Hepatic stellate cell (primary cell): ENCODE measurements at regions not wholly inside any gene's neighbourhood (a gene's known extent, or its start where the extent isn't known, plus 50 kb on each side); places are given as distances from the start of the nearest gene placed in this dataset.
"Not testable (repeated sequence)": the region's sequence is repeated elsewhere in the genome, so short reads cannot be mapped to it uniquely, and the experiment has no call there.

ENCODE experiments used
- DNase-seq: peaks from one replicate; pipeline ENCODE4 v3.0.0; 2011; ENCODE audit warnings: low spot score

DNA sequence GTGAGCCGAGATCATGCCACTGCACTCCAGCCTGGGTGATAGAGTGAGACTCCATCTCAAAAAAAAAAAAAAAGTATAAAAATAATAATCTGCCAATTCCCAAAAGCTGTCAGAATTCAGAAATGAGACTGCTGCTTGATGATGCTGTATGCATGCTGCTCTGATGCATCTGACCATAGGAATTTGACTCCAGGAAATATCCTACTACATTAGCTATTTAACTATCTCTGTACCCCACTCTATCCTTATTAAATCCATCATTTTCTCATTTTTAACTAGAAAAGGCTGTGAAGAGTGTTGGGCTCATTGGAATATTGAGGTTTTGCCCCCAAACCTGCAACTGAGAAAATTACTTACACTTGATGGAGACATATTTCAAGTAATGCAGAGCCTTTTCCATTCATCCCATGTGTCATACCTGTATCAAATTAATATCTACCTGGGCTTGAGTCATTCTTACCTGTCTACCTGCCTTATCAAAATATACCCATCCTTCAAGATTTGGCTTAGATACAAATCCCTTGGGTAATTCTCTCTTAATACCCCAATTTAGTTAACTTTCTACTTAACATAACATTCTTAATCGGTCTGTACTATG lies 135.2 kb upstream of the PREP start:
- peak; percentile 11 for DNase-seq

DNA sequence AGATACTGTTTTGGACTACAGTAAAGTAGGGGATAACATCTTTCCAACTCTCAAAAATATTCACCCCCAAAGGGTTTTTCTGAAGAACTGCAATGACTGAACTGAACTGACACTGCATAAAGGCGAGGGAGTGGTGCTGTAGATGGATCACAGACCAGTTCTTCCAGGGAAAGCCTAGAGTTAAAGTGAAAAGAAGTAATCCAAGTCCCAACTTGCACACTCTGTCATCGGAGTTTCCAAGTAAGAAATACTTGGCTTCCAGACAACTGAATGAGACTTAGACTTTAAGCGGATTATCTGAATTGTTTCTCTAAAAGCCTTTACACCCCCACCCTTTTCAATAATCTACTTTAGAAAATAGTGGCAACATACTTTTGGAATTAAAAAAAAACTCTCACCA lies 134.1 kb upstream of the PREP start:
- no peak for DNase-seq

DNA sequence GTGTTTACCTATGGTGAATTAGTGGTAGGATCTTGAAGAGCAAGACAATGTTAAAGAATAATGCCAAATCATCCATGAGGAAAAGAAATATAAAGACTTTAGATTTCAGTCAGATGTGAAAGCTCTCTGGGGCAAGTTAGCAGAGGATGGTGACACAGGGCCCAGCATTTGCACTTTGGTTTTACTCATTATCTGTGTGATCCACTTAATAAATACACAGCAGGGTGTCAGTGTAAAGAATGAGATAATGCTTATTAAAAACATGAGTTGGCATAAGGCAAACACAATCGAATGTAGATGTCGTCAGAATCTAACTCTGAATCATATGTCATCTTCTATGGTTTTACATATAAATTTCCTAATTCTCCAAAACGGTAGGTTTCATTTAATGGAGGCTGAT lies 130.4 kb upstream of the PREP start:
- no peak for DNase-seq

DNA sequence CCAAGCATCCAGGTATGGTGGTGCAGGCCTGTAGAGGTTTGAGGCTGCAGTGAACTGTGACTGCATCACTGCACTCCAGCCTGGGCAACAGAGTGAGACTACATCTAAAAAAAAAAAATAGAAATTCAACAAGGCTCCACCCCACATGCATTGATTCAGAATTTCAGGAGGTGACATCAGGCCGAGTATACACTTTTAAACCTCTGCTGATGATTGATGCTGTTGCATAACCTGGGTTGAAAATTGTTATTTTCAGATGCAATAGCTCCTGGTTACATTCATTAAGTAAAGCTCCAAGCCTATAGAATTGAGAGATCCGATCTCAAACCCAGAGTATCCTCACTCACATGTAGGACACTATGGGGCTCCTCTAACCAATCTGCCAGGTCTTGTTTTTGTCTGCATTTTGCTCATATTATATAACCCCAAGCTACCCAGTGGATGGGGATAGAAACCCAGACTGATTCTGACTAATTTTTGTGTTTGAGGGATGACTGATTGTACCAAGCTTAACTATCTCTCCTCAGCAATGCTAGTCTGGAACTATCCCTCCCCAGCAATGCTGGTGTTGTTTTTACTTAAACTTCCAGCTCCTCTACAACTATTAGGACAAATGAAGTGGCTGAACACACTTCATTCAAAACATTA lies 123.5 kb upstream of the PREP start:
- DNase-seq, result no peak

DNA sequence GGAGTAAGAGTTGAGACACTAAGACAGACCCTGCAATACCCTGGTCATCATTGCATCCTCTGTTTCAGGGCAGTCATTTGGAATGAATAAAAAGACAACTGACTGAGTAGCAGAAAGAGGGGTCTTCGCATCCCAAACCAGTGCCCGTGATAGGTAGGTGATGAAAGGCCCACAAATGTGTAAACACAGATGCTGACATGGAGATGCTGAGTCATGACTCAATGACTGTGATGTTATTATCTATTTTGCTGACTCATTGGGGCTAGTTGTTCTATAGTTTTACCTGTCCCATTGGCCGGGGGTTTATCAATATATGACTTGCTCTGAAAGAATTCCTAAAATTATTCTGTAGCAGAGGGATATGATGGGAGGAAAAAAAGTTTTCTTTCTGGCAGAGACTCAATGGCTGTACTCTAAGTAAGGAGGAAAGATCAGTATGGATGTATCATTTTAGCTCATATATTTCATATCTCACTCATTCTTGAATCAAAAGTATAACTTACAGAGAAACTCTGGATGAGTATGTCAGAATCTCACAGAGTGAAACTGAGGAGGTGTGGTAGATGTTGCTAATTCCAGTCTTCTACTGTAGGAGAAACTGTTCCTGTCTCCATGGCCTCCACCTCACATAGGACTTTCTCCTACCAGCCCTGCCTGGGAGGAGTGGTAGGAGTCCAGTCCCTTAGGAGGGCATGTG lies 119.9 kb upstream of the PREP start:
- DNase-seq, result no peak

DNA sequence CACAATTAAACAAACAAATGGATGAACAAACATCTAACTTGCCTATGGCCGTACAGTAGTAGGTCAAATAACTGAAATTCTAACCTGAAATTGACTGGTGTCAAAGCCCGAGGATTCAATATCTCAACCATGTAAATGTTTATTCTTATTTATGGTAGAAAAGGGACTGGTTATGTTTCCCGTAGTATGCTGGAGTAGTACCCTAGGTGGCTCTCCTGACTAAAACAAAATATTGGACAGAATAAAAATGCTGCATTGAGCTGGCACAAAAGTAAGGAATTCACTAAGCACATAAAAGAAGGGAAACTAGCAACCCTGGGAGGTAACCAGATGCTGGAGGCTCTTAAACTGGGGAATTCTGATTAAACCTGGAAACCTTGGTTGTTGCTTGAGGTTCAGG lies 117.1 kb upstream of the PREP start:
- no peak for DNase-seq

DNA sequence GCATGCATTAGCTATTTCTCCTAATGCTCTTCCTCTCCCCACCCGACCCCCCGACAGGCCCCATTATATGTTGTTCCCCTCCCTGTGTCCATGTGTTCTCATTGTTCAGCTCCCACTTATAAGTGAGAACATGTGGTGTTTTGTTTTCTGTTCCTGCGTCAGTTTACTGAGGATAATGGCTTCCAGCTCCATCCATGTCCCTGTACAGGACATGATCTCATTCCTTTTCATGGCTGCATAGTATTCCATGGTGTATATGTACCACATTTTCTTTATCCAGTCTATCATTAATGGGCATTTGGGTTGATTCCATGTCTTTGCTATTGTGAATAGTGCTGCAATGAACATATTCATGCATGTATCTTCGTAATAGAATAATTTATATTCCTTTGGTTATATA lies 116.1 kb upstream of the PREP start:
- DNase-seq, result not testable (repeated sequence)

DNA sequence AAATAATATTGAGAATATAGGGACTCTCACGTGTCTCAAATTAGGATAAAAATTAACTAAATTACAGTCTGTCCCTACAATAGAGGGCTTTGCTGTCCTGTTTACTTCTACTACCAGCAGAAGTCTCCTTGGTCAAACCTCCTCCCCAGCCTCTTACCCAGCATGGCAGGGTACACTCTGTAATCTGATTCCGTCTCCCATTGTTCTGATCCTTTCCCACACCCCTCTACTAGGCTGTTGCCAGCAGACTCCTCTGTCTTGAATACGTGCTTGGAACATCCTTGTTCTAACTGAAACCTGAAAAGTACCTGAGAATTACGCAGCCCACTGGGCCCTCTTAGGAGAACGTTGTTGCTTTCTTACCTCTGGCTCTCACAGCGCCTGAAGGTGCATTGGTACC lies 112.2 kb upstream of the PREP start:
- DNase-seq, result no peak

DNA sequence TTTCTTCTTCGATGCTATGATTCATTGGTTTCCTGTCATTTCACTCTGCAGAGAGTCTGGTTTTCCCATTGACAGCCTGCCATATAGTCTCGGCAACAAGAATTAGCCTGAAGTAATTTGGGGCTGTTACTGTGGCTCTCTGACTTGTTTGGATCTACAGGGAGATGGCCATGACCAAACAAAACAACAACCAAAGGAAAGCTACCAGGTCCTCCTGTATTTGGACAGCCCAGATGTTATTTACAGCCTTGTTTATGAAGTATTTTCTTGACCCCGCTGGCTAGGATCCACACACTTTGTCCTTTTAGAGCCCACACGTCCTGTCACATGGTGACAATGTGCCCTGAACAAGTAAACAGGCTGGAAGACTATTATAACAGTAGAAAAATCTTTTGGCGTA lies 111.4 kb upstream of the PREP start:
- no peak for DNase-seq

DNA sequence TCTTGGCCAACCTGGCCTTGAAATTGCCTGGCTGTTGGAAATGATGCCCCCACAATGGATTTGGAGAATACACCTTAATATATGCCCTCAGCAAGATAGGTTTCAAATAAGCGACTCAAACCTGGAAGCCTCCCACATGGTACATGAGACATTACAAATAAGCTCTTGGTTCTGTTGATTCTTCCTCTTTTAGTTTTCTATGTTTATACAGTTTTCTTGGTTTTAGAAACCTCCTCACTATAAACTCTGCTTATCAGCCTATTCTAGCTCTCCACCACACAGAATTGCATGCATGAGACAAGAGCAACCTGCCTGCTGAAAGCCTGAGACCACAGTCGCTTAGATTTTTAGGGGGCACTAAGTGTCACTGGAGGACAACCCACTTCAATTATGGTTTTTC lies 108.8 kb upstream of the PREP start:
- no peak for DNase-seq

DNA sequence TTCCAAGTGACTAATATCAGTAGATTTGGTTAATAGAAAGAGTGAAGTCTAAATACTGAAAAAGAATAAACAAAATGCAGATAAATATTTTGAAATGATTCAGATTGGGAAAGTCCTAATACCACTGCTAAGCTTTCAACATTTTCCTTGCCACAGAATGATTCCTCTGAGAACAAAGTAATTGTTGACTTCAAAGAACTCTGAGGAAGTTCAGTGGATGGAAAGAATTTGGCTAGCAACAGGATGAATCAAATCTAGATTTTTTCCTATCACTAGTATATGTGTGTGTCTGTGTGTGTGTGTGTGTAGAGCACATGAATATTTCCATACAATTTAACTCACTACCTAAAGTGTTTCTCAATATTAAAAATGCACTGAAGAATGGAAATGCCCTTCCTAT lies 107.9 kb upstream of the PREP start:
- DNase-seq, result no peak

DNA sequence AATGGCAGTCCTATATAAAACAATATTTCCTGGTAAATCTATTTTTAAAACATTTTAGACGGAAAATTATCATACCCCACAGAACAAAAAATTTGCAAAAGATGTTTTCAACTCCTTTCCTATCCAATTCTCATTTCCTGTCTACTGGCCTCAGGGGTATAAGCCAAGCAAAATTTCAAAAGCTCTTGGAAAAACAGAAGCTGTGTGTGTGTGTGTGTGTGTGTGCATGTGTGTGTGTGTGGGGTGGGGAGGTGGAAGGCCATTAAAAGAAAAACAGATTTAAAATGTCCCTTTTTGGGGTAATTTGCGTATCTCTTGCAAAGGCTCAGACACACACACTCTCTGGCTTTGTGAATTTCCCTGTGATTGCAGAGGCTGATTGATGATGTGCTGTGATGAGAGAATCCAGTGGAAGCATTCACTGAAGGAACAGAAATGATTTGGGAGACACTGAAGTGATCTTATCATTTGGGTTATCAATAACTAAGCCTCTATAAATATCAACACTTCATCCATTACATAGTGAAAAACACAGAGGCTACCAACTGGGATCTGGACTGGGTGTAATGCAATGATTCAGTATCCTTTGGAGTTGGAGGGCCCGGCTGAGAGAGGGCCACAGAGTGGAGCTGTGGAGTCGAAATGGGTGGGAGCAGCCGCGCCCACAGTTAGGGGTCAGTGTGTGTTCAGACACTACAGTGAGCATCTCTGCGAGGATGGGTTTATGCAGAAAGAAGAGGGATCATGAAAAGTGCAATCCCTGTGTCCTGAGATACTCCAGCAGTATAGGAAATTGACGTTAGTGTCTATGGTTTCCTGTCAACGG lies 106.8 kb upstream of the PREP start:
- DNase-seq, result peak; percentile 5

DNA sequence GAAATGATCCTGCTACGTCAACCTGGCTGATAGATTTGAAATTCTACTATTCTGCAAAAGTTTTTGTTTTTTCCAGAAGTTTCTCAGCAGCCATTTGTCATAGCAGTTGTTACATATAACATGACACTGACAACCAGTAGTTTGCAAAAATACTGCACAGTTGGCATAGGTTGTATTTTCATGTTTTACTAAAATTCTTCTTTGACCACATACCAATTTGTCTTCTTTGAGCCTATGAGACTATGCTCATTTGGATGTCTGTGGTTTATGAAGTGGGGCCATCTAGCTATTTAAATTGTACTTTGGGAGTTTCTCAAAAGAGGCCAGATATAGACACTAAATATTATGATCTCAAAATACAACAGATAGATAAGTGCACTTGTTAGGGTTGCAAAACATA lies 104.9 kb upstream of the PREP start:
- DNase-seq, result no peak

DNA sequence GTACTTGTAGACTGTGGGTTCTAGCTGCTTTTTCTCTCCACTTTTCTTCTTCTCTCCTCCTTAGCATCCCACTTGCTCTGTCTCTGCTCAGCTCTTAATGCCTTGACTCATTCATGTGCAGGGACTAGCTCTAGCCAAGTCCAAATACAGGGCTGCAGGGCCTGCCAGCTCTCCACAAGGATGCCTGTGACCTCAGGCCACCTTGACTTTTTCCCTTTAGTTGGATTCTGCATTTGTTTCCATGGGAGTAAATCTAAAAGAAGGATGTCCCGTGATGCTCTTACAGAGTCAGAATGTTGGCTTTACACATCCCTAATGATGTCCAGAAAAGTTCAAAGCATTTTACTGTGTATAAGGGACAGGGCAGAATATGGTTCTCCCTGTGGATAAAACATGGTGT lies 101.8 kb upstream of the PREP start:
- DNase-seq, result no peak

DNA sequence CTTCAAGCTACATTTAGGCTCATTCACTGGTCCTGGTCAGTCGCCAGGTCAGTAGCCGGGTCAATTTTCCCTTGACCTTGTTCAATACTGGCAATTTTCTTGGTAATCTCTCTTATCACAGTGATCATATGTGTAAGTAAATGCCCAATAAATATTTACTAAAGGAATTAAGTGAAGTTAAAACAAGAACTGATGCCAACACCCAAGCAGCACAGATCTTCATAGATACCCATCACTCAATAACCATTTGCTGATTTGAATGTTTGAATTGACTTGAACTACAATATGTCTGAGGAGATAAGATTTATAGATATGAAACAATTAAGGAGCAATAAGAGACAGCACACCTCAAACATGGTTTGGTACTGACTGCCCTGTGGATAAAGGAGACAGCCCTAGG lies 100.8 kb upstream of the PREP start:
- no peak for DNase-seq

DNA sequence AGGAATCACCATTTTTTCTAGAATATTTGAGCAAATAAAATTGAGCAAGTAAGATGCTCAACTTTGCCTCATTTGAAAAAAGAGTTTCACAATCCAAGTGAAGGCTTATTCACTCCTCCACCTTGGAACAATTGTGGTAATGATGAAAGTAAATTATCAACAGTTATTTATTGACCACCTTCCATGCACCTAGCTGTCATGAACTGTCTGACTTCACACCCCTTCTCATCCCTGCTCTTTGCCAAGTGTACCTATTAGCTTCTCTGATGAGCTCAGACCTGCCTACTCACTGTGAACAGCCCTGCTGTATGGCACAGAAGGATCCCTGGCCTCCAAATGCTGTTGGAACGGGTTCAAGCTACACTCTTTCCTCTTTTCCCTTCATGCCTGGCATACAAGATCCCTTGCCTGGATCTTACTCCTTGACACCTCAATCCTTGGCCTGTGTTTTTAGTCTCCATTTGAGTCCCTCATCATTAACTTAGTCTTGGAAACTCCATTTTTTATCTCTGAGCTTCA lies 99.0 kb upstream of the PREP start:
- no peak for DNase-seq

DNA sequence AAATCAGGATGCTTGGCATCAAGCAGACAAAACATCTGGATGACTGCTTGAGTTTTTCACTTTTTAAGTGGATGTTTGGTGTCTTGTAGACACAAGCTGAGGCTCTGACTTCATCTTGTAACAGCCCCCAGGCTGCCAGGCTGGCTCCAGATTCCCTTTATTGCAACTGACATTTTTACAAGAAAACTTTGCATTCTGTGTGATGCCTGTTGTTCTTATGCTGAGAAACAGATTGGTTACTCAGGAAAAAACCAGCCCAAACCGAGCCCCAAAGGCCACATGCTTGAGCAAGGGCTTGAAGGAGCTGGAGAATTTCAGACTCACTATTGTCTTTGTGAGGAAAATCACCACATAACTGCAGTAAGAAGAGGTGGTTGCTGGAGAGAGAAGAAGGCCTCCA lies 98.4 kb upstream of the PREP start:
- DNase-seq, result no peak

DNA sequence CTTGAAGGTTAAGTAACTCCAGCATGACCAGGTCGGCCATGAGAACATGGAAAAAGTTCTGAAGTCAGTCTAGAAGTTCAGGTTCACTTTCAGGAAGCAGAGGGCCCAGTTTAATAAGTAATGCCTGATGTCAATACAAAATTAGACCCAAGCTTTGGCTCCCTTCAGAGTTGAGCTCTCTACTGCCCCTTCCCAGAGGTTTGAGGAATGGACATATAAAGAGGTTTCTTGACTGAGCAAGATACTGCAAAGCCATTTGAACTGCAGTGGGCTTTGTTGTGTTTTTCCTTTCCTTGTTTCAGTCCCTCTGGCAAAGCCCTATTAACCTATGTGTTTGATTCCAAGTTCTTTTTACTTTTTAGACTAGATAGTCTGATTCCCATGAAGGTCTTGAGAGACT lies 97.8 kb upstream of the PREP start:
- DNase-seq, result no peak

DNA sequence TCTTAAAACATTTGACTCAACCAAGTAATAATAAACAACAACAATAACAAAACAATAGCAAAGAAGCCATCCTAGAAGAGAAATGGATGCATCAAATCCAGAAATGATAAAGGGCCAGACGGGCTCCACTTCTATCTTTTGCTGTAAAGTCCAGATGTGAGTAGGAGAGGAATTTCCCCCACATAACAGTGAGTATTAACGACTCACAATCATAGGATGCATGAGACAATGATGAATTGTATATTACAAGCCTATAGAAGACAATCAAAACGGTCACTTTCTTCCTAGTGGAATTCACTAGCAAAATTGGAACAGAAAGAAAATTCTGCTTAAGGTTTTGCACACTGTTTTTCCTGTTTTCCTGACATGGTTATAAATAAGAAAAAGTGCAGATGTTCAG lies 97.0 kb upstream of the PREP start:
- DNase-seq, result no peak

DNA sequence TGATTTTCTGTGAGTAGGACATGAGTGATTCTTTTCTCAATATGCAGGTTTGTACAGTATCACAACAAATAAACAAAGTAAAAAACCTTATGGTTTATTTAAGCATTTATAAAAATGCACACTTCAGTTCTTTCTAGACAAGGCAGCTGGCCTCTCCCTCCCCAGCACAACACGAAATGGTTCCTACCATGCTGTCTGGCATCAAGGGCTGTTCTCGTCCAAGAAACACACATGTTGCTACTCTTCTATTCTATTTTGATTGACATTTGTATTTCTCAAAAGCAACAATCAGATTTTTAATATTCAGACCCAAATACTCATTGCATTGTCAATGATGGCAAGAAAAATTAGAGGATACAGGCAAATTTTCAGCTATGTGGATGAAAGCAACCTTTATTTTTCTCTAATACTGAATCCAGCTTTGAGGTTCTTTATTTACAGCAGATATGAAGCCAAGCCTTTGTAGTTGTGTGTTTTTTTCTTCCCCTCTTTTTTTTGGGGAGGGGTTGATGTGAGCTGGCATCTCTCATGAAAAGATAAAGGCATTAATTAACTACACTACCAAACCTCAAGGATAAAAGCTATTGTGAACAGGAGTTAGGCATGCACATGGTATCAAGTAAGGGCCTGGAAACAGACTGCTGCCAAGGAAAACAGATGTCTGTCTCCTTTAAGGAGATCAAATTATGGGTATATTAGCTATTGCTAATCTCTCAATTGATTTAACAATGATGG lies 96.4 kb upstream of the PREP start:
- DNase-seq, result no peak

DNA sequence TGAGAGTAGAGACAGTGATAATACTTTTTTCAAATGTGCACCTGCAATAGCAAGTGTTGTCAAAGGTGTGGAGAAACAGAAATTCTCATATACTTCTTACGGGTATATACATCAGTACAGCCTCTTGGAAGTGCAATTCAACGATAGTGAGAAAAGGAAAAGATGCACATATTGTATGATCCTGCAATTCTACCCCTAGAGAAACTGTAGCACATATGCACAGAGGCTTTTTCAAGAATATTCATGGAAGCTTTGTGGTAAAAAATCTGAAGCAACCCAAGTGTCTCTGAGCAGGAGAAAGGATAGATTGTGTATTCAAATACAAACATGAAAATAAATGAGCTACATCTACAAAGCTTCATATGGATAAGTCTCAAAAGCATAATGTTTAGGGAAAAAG lies 94.7 kb upstream of the PREP start:
- no peak for DNase-seq

DNA sequence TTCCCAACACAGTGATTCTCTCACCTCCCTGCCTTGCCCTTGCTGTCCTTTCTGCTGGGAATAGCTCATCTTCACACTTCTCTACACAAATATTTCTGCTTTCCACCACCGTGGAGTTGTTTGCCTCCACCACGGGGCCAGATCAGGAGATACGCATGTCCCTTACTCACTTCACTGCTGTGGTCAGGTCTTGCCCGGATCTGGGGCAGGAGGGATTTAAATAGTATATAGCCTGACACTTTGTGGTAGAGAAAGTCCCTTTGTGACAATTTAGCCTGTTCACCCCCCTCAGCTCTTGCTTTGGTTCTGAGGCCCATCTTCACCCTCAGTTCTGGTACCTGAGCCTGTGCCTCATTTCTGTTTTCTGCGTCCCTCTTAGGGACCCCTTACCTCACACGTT lies 92.6 kb upstream of the PREP start:
- no peak for DNase-seq
